HG02798 (cell line): ENCODE measurements at regions not wholly inside any gene's neighbourhood (a gene's known extent, or its start where the extent isn't known, plus 50 kb on each side); places are given as distances from the start of the nearest gene placed in this dataset.
"Not testable (repeated sequence)": the region's sequence is repeated elsewhere in the genome, so short reads cannot be mapped to it uniquely, and the experiment has no call there.

Experiments used
- ATAC-seq: cut with Tn5 transposase; IDR thresholded peaks from one replicate; pipeline ENCODE4 v1.9.1; 2021; ENCODE audit warnings: mild to moderate bottlenecking; ENCODE audit not compliant: unreplicated experiment, poor library complexity

GRCh38 chr3:75372964-75373363 is 291.2 kb upstream of the FRG2C start:
- ATAC-seq: not testable (repeated sequence)

- not testable (repeated sequence) for ATAC-seq
These were observed 284.3 kb upstream of the FRG2C start for GRCh38 chr3:75379840-75380239.

- no peak for ATAC-seq
These were observed 283.8 kb upstream of the FRG2C start for GRCh38 chr3:75380276-75380771.

- ATAC-seq: not testable (repeated sequence)
These were observed 280.1 kb upstream of the FRG2C start for GRCh38 chr3:75384016-75384415.

GRCh38 chr3:75388486-75389124 is 275.5 kb upstream of the FRG2C start:
- not testable (repeated sequence) for ATAC-seq

GRCh38 chr3:75393288-75393694 is 270.8 kb upstream of the FRG2C start:
- not testable (repeated sequence) for ATAC-seq

GRCh38 chr3:75394102-75394501 is 270.0 kb upstream of the FRG2C start:
- ATAC-seq: not testable (repeated sequence)

- not testable (repeated sequence) for ATAC-seq
These were observed 269.4 kb upstream of the FRG2C start for GRCh38 chr3:75394562-75395360.

- ATAC-seq: no peak
These were observed 268.4 kb upstream of the FRG2C start for GRCh38 chr3:75395580-75396315.

GRCh38 chr3:75396316-75396802 is 267.8 kb upstream of the FRG2C start:
- no peak for ATAC-seq

- ATAC-seq: not testable (repeated sequence)
These were observed 266.6 kb upstream of the FRG2C start for GRCh38 chr3:75397486-75397885.

GRCh38 chr3:75422101-75422945 is 241.8 kb upstream of the FRG2C start:
- ATAC-seq: not testable (repeated sequence)

GRCh38 chr3:75425379-75425778 is 238.7 kb upstream of the FRG2C start:
- ATAC-seq: not testable (repeated sequence)

GRCh38 chr3:75427486-75427885 is 236.6 kb upstream of the FRG2C start:
- not testable (repeated sequence) for ATAC-seq

- ATAC-seq: not testable (repeated sequence)
These were observed 236.2 kb upstream of the FRG2C start for GRCh38 chr3:75427906-75428305.

- not testable (repeated sequence) for ATAC-seq
These were observed 234.4 kb upstream of the FRG2C start for GRCh38 chr3:75429561-75430220.

GRCh38 chr3:75430406-75430805 is 233.7 kb upstream of the FRG2C start:
- ATAC-seq: not testable (repeated sequence)

- not testable (repeated sequence) for ATAC-seq
These were observed 233.0 kb upstream of the FRG2C start for GRCh38 chr3:75431120-75431519.

- not testable (repeated sequence) for ATAC-seq
These were observed 231.7 kb upstream of the FRG2C start for GRCh38 chr3:75432466-75432865.
